HEK293T (cell line): ENCODE measurements at regions not wholly inside any gene's neighbourhood (a gene's known extent, or its start where the extent isn't known, plus 50 kb on each side); places are given as distances from the start of the nearest gene placed in this dataset.
"Not testable (repeated sequence)": the region's sequence is repeated elsewhere in the genome, so short reads cannot be mapped to it uniquely, and the experiment has no call there.

ENCODE experiments used
- ARNT ChIP-seq: fragments of 450-650 bp; IDR thresholded peaks from 2 replicates; pipeline ENCODE4 v1.6.1; 2017; ENCODE audit warnings: mild to moderate bottlenecking
- BHLHE40 ChIP-seq: fragments of 450-650 bp; IDR thresholded peaks from 2 replicates; pipeline ENCODE4 v1.6.1; 2016; ENCODE audit warnings: mild to moderate bottlenecking, moderate library complexity, borderline replicate concordance
- FOXM1 ChIP-seq: fragments of 450-650 bp; IDR thresholded peaks from 2 replicates; pipeline ENCODE4 v1.6.1; 2017; ENCODE audit warnings: mild to moderate bottlenecking, borderline replicate concordance
- PKNOX1 ChIP-seq: fragments of 450-650 bp; IDR thresholded peaks from 2 replicates; pipeline ENCODE4 v1.6.1; 2016
- SUZ12 ChIP-seq: fragments of 450-650 bp; IDR thresholded peaks from 2 replicates; pipeline ENCODE4 v1.6.1; 2016; ENCODE audit warnings: mild to moderate bottlenecking

GRCh38 chr17:20692706-20693105 lies 113.2 kb downstream of the CDRT15L2 start:
- not testable (repeated sequence) for TF ChIP-seq ARNT, SUZ12, FOXM1, PKNOX1, BHLHE40
